ENCODE measurements at regions not wholly inside any gene's neighbourhood (a gene's known extent, or its start where the extent isn't known, plus 50 kb on each side); places are given as distances from the start of the nearest gene placed in this dataset.

DNA sequence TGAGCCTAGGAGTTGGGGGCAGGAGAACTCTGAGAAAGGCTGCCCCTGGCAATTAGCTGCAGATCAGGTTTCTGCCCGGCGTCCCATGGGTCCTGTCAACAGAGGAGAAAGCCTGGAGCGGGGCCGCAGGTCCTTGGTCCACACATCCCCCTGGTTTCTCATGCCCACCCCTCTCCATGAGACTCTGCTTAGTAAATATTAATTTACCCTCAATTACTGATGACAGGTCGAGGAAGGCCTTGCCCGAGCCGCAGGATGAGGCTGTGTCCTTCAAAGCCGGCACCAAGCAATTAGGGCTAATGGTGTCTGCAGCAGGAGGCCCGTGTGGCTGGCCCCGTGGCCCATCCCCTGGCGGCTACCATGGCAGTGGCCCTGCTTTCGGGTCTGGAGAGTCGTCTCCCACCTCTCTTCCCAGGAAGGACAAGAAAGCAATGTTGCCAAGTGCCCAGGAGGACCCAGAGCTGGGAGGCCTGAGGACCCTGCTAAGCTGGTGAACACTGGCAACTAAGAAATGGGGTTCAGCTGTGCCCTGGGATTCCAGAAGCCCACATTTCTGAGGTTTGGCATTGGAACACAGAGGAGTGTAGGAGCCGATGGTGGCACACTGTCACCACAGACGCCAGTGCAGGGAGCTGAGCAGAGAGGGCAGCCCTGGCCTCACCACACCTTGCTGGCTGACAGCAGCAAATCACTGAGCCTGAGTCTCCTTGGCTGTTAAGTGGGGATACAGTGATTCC lies 114.6 kb downstream of the CPZ start:
- H3K9me3 ChIP-seq (ENCODE audit: control insufficient read depth, low read depth, low read length): peaks cover 5% of the 10 kb centered on the region
- no peaks in the 10 kb centered on the region for H3K79me2 ChIP-seq (ENCODE audit: control insufficient read depth, insufficient read depth, low read length)
- no peak overlapping the region for H2AFZ ChIP-seq (ENCODE audit: control insufficient read depth, low read length)
- H3K4me2 ChIP-seq (ENCODE audit: control insufficient read depth, extremely low read depth, insufficient read depth, low read depth, low read length): no peak overlapping the region
- TF ChIP-seq CTCF (optimal IDR thresholded peaks at IDR 0.05 in 1 of 3, IDR thresholded peaks at IDR 0.05 in 1 of 3, conservative IDR thresholded peaks at IDR 0.05 in 1 of 3; ENCODE audit: extremely low read depth in 1 of 3, insufficient read depth in 2 of 3, low read length in 3 of 3) (no peak), EZH2 (IDR thresholded peaks at IDR 0.05; ENCODE audit: low read length) (no peak)
- H3K27me3 ChIP-seq (ENCODE audit: control insufficient read depth, extremely low read depth, insufficient read depth, low read length): peaks cover 11% of the 10 kb centered on the region
- H3K4me3 ChIP-seq (ENCODE audit: control insufficient read depth in 2 of 3, extremely low read depth in 1 of 3, insufficient read depth in 2 of 3, low read depth in 1 of 3, low read length in 3 of 3): no peak overlapping the region
- H4K20me1 ChIP-seq (ENCODE audit: control insufficient read depth, extremely low read depth, insufficient read depth, low read length): no peaks in the 10 kb centered on the region
- no peaks in the 10 kb centered on the region for H3K9me1 ChIP-seq (ENCODE audit: control insufficient read depth, extremely low read depth, insufficient read depth, low read length)
- no peak for FAIRE-seq
- dilution Hi-C loops (cut with MboI; ENCODE audit: extremely low pct_ligation_motif_present, low sequenced_read_pairs): no loop called here
- no peak for DNase-seq (ENCODE audit: low read depth, low spot score)
- H3K27ac ChIP-seq (ENCODE audit: control insufficient read depth, insufficient read depth, low read length): no peak overlapping the region
- no peak overlapping the region for H3K9ac ChIP-seq (ENCODE audit: control insufficient read depth, extremely low read depth, insufficient read depth, low read length)
- H3K36me3 ChIP-seq (ENCODE audit: control insufficient read depth in 2 of 2, extremely low read depth in 1 of 2, insufficient read depth in 2 of 2, low read length in 2 of 2): no peaks in the 10 kb centered on the region
- H3K4me1 ChIP-seq (ENCODE audit: control insufficient read depth, extremely low read depth, insufficient read depth, low read length): no peaks in the 10 kb centered on the region

DNA sequence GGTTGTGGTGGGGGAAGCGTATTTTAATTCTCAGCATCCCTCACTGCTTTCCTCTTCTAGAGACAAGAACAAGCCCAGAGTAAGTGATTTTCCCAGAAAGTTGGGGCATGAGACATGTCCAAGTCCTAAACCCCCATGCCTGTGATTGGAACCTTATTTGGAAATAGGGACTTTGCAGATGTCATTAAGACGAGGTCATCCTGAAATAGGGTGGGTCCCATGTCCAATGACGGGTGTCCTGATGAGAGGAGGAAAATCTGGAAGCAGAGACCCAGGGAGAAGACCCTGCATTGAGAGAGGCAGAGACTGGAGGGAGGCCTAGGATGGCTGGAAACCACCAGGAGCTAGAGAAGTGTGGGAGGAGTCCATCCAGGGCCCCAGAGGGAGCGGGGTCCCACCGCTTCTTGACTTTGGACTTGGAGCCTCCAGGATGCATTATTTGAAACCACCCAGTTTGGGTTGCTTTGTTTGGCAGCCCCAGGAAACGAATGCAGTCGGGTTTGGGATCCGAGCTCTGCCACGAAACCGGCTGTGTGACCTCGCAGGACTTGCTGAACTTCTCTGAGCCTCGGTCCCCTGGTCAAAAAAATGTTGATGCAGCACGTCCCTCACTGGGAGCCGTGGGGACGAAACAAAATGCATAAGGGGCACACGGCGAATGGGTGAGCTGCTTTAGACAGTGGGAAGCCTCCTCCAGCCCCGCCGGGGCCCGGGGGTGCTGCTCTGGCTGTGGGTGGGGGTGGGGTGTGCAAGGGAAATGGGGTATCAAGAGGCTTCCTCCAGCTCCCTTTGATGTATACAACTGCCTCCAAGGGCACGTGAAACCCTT lies 113.9 kb downstream of the CPZ start:
- H3K27me3 ChIP-seq (ENCODE audit: control insufficient read depth, extremely low read depth, insufficient read depth, low read length): peaks cover 11% of the 10 kb centered on the region
- H3K9me3 ChIP-seq (ENCODE audit: control insufficient read depth, low read depth, low read length): peaks cover 5% of the 10 kb centered on the region
- no peak for TF ChIP-seq EZH2 (IDR thresholded peaks at IDR 0.05; ENCODE audit: low read length)
- TF ChIP-seq CTCF (optimal IDR thresholded peaks at IDR 0.05 in 1 of 3, IDR thresholded peaks at IDR 0.05 in 1 of 3, conservative IDR thresholded peaks at IDR 0.05 in 1 of 3; ENCODE audit: extremely low read depth in 1 of 3, insufficient read depth in 2 of 3, low read length in 3 of 3): no peak
- no peak overlapping the region for H3K9ac ChIP-seq (ENCODE audit: control insufficient read depth, extremely low read depth, insufficient read depth, low read length)
- H3K9me1 ChIP-seq (ENCODE audit: control insufficient read depth, extremely low read depth, insufficient read depth, low read length): no peaks in the 10 kb centered on the region
- H3K4me3 ChIP-seq (ENCODE audit: control insufficient read depth in 2 of 3, extremely low read depth in 1 of 3, insufficient read depth in 2 of 3, low read depth in 1 of 3, low read length in 3 of 3): no peak overlapping the region
- H3K79me2 ChIP-seq (ENCODE audit: control insufficient read depth, insufficient read depth, low read length): no peaks in the 10 kb centered on the region
- dilution Hi-C loops (cut with MboI; ENCODE audit: extremely low pct_ligation_motif_present, low sequenced_read_pairs): no loop called here
- H3K4me2 ChIP-seq (ENCODE audit: control insufficient read depth, extremely low read depth, insufficient read depth, low read depth, low read length): no peak overlapping the region
- no peaks in the 10 kb centered on the region for H4K20me1 ChIP-seq (ENCODE audit: control insufficient read depth, extremely low read depth, insufficient read depth, low read length)
- no peak for FAIRE-seq
- H3K4me1 ChIP-seq (ENCODE audit: control insufficient read depth, extremely low read depth, insufficient read depth, low read length): no peaks in the 10 kb centered on the region
- no peak overlapping the region for H2AFZ ChIP-seq (ENCODE audit: control insufficient read depth, low read length)
- no peak overlapping the region for H3K27ac ChIP-seq (ENCODE audit: control insufficient read depth, insufficient read depth, low read length)
- DNase-seq (ENCODE audit: low read depth, low spot score): no peak
- no peaks in the 10 kb centered on the region for H3K36me3 ChIP-seq (ENCODE audit: control insufficient read depth in 2 of 2, extremely low read depth in 1 of 2, insufficient read depth in 2 of 2, low read length in 2 of 2)
